Kidney (tissue), 13 donors: ENCODE measurements at regions not wholly inside any gene's neighbourhood (a gene's known extent, or its start where the extent isn't known, plus 50 kb on each side); places are given as distances from the start of the nearest gene placed in this dataset.

ENCODE experiments used
- DNase-seq, 5 donors: peaks; one replicate each; pipeline ENCODE4 v3.0.0-alpha.2; 2013 to 2020
- FAIRE-seq: peaks from 2 replicates; lab custom pipeline; 2012; peaks lifted over from hg19 to GRCh38; lab: Jason Lieb, UNC
- H3K27ac ChIP-seq, 2 donors: one replicate each; pipeline ENCODE4 v1.7.0; 2013; ENCODE audit warnings: low read depth in 2 of 2, low read length in 2 of 2, inconsistent platforms in 1 of 2
- H3K27me3 ChIP-seq: one replicate; pipeline ENCODE4 v1.7.1; 2013; ENCODE audit warnings: low read length, inconsistent platforms; ENCODE audit not compliant: control insufficient read depth, insufficient read depth
- H3K36me3 ChIP-seq, 3 donors: one replicate each; pipeline versions ENCODE4 v1.7.0 to v1.7.1; 2013; ENCODE audit warnings: low read length in 3 of 3, control low read depth in 1 of 3, inconsistent platforms in 1 of 3; ENCODE audit not compliant: insufficient read depth in 3 of 3, control insufficient read depth in 2 of 3
- H3K4me1 ChIP-seq, 3 donors: one replicate each; pipeline versions ENCODE4 v1.7.0 to v1.7.1; 2013; ENCODE audit warnings: low read length in 3 of 3, inconsistent platforms in 1 of 3, low read depth in 1 of 3; ENCODE audit not compliant: control insufficient read depth in 2 of 3, insufficient read depth in 2 of 3
- H3K4me3 ChIP-seq, 3 donors: one replicate each; pipeline versions ENCODE4 v1.7.0 to v1.8.1; 2013; ENCODE audit warnings: low read length in 3 of 3, control low read depth in 1 of 3, inconsistent platforms in 1 of 3
- H3K9ac ChIP-seq, 3 donors: one replicate each; pipeline versions ENCODE4 v1.7.0 to v1.7.1; 2013; ENCODE audit warnings: low read length in 3 of 3, control low read depth in 1 of 3, inconsistent platforms in 1 of 3
- H3K9me3 ChIP-seq, 3 donors: one replicate each; pipeline versions ENCODE4 v1.7.0 to v1.7.1; 2013; ENCODE audit warnings: low read length in 3 of 3, control low read depth in 1 of 3, inconsistent platforms in 1 of 3; ENCODE audit not compliant: control insufficient read depth in 2 of 3, insufficient read depth in 1 of 3
- CTCF ChIP-seq: IDR thresholded peaks from 3 replicates; pipeline ENCODE4 v1.5.1; 2012; ENCODE audit warnings: mild to moderate bottlenecking, moderate library complexity, borderline replicate concordance; ENCODE audit not compliant: insufficient read depth; ENCODE audit errors: extremely low read depth
- intact Hi-C: fragments of 100-400 bp; cut with DNase I; formaldehyde crosslinking; loops from one replicate; pipeline ENCODE4 v1.11.1; 2022
- donor health status: control.
- donor health status: control.
- donor health status: control.
- donor health status: control.
- donor health status: control.
- donor health status: DM: yes; HTN: yes; CAD: no.
- donor health status: Normal renal cell carcinoma (clear cell type).

GRCh38 chrX:39813631-39814277 is 284.0 kb downstream of the BCOR start:
- Histone ChIP-seq H3K36me3 (no peaks in the 10 kb centered on the region), H3K9ac (peak overlapping the region in 1 of 3 donors; percentile 12), H3K27ac (no peak overlapping the region), H3K9me3 (no peaks in the 10 kb centered on the region), H3K4me3 (no peak overlapping the region), H3K27me3 (no peaks in the 10 kb centered on the region), H3K4me1 (peaks cover 0 to 12% (median 4%) of the 10 kb centered on the region in 3 donors)
- FAIRE-seq (no peak), DNase-seq (peak in 1 of 5 donors; percentile 80)
- intact Hi-C loops, result no loop called here
- TF ChIP-seq CTCF, result no peak

GRCh38 chrX:39814391-39814790 is 283.4 kb downstream of the BCOR start:
- intact Hi-C loops, result no loop called here
- H3K9me3 ChIP-seq, result no peaks in the 10 kb centered on the region
- TF ChIP-seq CTCF, result peak; percentile 39
- H3K36me3 ChIP-seq, result no peaks in the 10 kb centered on the region
- no peak overlapping the region for H3K9ac ChIP-seq
- H3K27ac ChIP-seq, result no peak overlapping the region
- H3K27me3 ChIP-seq, result no peaks in the 10 kb centered on the region
- FAIRE-seq (peak; percentile 29), DNase-seq (no peak)
- no peak overlapping the region for H3K4me3 ChIP-seq
- peaks cover 0 to 14% (median 4%) of the 10 kb centered on the region in 3 donors for H3K4me1 ChIP-seq

- Histone ChIP-seq H3K4me1 (peaks cover 0 to 14% (median 4%) of the 10 kb centered on the region in 3 donors), H3K9ac (no peak overlapping the region), H3K4me3 (no peak overlapping the region), H3K27ac (no peak overlapping the region), H3K9me3 (no peaks in the 10 kb centered on the region), H3K27me3 (peaks cover 3% of the 10 kb centered on the region), H3K36me3 (no peaks in the 10 kb centered on the region)
- FAIRE-seq (no peak), DNase-seq (no peak)
- TF ChIP-seq CTCF, result no peak
- intact Hi-C loops, result no loop called here
These were observed 282.1 kb downstream of the BCOR start for GRCh38 chrX:39815631-39816030.
